Liver (tissue), 8 donors: ENCODE measurements at regions not wholly inside any gene's neighbourhood (a gene's known extent, or its start where the extent isn't known, plus 50 kb on each side); places are given as distances from the start of the nearest gene placed in this dataset.

Experiments used
- DNase-seq: peaks from one replicate; pipeline ENCODE4 v3.0.0-alpha.2; 2017; ENCODE audit warnings: low spot score
- H3K27ac ChIP-seq, 2 donors: one replicate each; pipeline ENCODE4 v1.7.0; 2013; ENCODE audit warnings: inconsistent platforms in 2 of 2, low read length in 2 of 2, control low read depth in 1 of 2, low read depth in 1 of 2, mild to moderate bottlenecking in 1 of 2
- H3K27me3 ChIP-seq, 4 donors: one replicate each; pipeline versions ENCODE4 v1.6.1 to v1.7.0; 2013; ENCODE audit warnings: low read length in 3 of 4, inconsistent platforms in 1 of 4, mild to moderate bottlenecking in 1 of 4, moderate library complexity in 1 of 4; ENCODE audit not compliant: control insufficient read depth in 4 of 4, insufficient read depth in 4 of 4
- H3K36me3 ChIP-seq, 4 donors: one replicate each; pipeline versions ENCODE4 v1.6.1 to v1.7.0; 2013; ENCODE audit warnings: low read length in 3 of 4, mild to moderate bottlenecking in 3 of 4, low read depth in 1 of 4, moderate library complexity in 1 of 4; ENCODE audit not compliant: control insufficient read depth in 4 of 4, insufficient read depth in 3 of 4
- H3K4me1 ChIP-seq, 4 donors: one replicate each; pipeline versions ENCODE4 v1.6.1 to v1.7.0; 2013; ENCODE audit warnings: low read length in 3 of 4, mild to moderate bottlenecking in 3 of 4, moderate library complexity in 1 of 4; ENCODE audit not compliant: control insufficient read depth in 4 of 4, insufficient read depth in 4 of 4
- H3K4me3 ChIP-seq, 3 donors: one replicate each; pipeline versions ENCODE4 v1.6.1 to v1.7.0; 2013; ENCODE audit warnings: low read length in 3 of 3, control low read depth in 1 of 3, low read depth in 1 of 3, mild to moderate bottlenecking in 1 of 3
- H3K9ac ChIP-seq, 2 donors: one replicate each; pipeline ENCODE4 v1.7.0; 2013; ENCODE audit warnings: low read length in 2 of 2, mild to moderate bottlenecking in 2 of 2, moderate library complexity in 2 of 2, control low read depth in 1 of 2, low read depth in 1 of 2
- H3K9me3 ChIP-seq, 4 donors: one replicate each; pipeline versions ENCODE4 v1.6.1 to v1.7.0; 2013; ENCODE audit warnings: low read length in 3 of 4; ENCODE audit not compliant: control insufficient read depth in 4 of 4
- EGR1 ChIP-seq, 2 donors: IDR thresholded peaks; 2 replicates each; pipeline ENCODE4 v1.6.1; 2016 to 2018; ENCODE audit warnings: antibody characterized with exemption in 2 of 2, low read depth in 2 of 2
- FOXA1 ChIP-seq: IDR thresholded peaks from 2 replicates; pipeline ENCODE4 v1.6.1; 2016; ENCODE audit warnings: antibody characterized with exemption
- FOXA2 ChIP-seq: IDR thresholded peaks from 2 replicates; pipeline ENCODE4 v1.6.1; 2016; ENCODE audit warnings: antibody characterized with exemption
- GABPA ChIP-seq, 2 donors: IDR thresholded peaks in 1 of 2; conservative IDR thresholded peaks in 1 of 2; 2 replicates each; pipeline ENCODE4 v1.6.1; 2016; ENCODE audit warnings: antibody characterized with exemption in 2 of 2, mild to moderate bottlenecking in 1 of 2, moderate library complexity in 1 of 2
- HNF4A ChIP-seq, 2 donors: conservative IDR thresholded peaks; 2 replicates each; pipeline ENCODE4 v1.6.1; 2016; ENCODE audit warnings: antibody characterized with exemption in 2 of 2, mild to moderate bottlenecking in 2 of 2
- HNF4G ChIP-seq: IDR thresholded peaks from 2 replicates; pipeline ENCODE4 v1.6.1; 2016; ENCODE audit warnings: antibody characterized with exemption
- JUND ChIP-seq, 2 donors: IDR thresholded peaks; 2 replicates each; pipeline ENCODE4 v1.6.1; 2016; ENCODE audit warnings: antibody characterized with exemption in 2 of 2
- NR2F2 ChIP-seq: IDR thresholded peaks from 2 replicates; pipeline ENCODE4 v1.6.1; 2016; ENCODE audit warnings: antibody characterized with exemption
- RAD21 ChIP-seq, 2 donors: IDR thresholded peaks; 2 replicates each; pipeline ENCODE4 v1.6.1; 2016; ENCODE audit warnings: antibody characterized with exemption in 2 of 2, mild to moderate bottlenecking in 2 of 2
- RXRA ChIP-seq, 2 donors: IDR thresholded peaks; 2 replicates each; pipeline ENCODE4 v1.6.1; 2017 to 2018; ENCODE audit warnings: antibody characterized with exemption in 2 of 2, mild to moderate bottlenecking in 1 of 2
- SP1 ChIP-seq: IDR thresholded peaks from 2 replicates; pipeline ENCODE4 v1.6.1; 2018; ENCODE audit warnings: antibody characterized with exemption, mild to moderate bottlenecking
- TAF1 ChIP-seq: conservative IDR thresholded peaks from 2 replicates; pipeline ENCODE4 v1.6.1; 2016; ENCODE audit warnings: antibody characterized with exemption, mild to moderate bottlenecking
- YY1 ChIP-seq: IDR thresholded peaks from 2 replicates; pipeline ENCODE4 v1.6.1; 2016; ENCODE audit warnings: antibody characterized with exemption, mild to moderate bottlenecking
- ZBTB33 ChIP-seq: IDR thresholded peaks from 2 replicates; pipeline ENCODE4 v1.6.1; 2016; ENCODE audit warnings: antibody characterized with exemption
- WGBS: extraction: QIAGEN DNeasy Blood & Tissue Kit; methylation state at CpG from one replicate; pipeline ENCODE4 v1.1.7; 2013; 5-methylcytosine and 5-hydroxymethylcytosine counted together
- TF ChIP-seq, protein P1 (sequence below): IDR thresholded peaks from 2 replicates; pipeline ENCODE4 v1.6.1; 2016; ENCODE audit warnings: antibody characterized with exemption, mild to moderate bottlenecking
- TF ChIP-seq, protein P2 (sequence below): IDR thresholded peaks from 2 replicates; pipeline ENCODE4 v1.6.1; 2016; ENCODE audit warnings: antibody characterized with exemption
- TF ChIP-seq, protein P3 (sequence below): IDR thresholded peaks from 2 replicates; pipeline ENCODE4 v1.6.1; 2016; ENCODE audit warnings: antibody characterized with exemption
- TF ChIP-seq, protein P4 (sequence below): fragments of 150-350 bp; IDR thresholded peaks from 2 replicates; pipeline ENCODE4 v1.5.1; 2017; ENCODE audit warnings: improper control_type of control experiment, low read depth, low read length; ENCODE audit not compliant: missing input control
- donor health status: healthy.
- donor health status: healthy.
- donor health status: healthy.
- donor health status: healthy.
- donor health status: healthy.

- H3K27ac ChIP-seq: no peak overlapping the region
- H3K4me3 ChIP-seq: no peak overlapping the region
- no peaks in the 10 kb centered on the region for H3K36me3 ChIP-seq
- TF ChIP-seq TAF1 (no peak), FOXA2 (no peak), SP1 (no peak), RAD21 (IDR thresholded peaks at IDR 0.05) (no peak), HNF4G (no peak), RXRA (IDR thresholded peaks at IDR 0.05) (no peak), YY1 (no peak), FOXA1 (no peak), EGR1 (IDR thresholded peaks at IDR 0.05; ENCODE audit: low read depth in 2 of 2) (no peak), JUND (IDR thresholded peaks at IDR 0.05) (no peak), NR2F2 (no peak), GABPA (IDR thresholded peaks at IDR 0.05 in 1 of 2, conservative IDR thresholded peaks at IDR 0.05 in 1 of 2) (no peak), ZBTB33 (no peak), HNF4A (conservative IDR thresholded peaks at IDR 0.05) (no peak)
- TF ChIP-seq, protein P1, sequence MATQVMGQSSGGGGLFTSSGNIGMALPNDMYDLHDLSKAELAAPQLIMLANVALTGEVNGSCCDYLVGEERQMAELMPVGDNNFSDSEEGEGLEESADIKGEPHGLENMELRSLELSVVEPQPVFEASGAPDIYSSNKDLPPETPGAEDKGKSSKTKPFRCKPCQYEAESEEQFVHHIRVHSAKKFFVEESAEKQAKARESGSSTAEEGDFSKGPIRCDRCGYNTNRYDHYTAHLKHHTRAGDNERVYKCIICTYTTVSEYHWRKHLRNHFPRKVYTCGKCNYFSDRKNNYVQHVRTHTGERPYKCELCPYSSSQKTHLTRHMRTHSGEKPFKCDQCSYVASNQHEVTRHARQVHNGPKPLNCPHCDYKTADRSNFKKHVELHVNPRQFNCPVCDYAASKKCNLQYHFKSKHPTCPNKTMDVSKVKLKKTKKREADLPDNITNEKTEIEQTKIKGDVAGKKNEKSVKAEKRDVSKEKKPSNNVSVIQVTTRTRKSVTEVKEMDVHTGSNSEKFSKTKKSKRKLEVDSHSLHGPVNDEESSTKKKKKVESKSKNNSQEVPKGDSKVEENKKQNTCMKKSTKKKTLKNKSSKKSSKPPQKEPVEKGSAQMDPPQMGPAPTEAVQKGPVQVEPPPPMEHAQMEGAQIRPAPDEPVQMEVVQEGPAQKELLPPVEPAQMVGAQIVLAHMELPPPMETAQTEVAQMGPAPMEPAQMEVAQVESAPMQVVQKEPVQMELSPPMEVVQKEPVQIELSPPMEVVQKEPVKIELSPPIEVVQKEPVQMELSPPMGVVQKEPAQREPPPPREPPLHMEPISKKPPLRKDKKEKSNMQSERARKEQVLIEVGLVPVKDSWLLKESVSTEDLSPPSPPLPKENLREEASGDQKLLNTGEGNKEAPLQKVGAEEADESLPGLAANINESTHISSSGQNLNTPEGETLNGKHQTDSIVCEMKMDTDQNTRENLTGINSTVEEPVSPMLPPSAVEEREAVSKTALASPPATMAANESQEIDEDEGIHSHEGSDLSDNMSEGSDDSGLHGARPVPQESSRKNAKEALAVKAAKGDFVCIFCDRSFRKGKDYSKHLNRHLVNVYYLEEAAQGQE: no peak
- TF ChIP-seq, protein P2, sequence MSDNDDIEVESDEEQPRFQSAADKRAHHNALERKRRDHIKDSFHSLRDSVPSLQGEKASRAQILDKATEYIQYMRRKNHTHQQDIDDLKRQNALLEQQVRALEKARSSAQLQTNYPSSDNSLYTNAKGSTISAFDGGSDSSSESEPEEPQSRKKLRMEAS: no peak
- TF ChIP-seq, protein P3, sequence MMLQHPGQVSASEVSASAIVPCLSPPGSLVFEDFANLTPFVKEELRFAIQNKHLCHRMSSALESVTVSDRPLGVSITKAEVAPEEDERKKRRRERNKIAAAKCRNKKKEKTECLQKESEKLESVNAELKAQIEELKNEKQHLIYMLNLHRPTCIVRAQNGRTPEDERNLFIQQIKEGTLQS: no peak
- H3K27me3 ChIP-seq: no peaks in the 10 kb centered on the region
- WGBS: 95% methylated on average over 6 of the region's 6 CpGs
- peaks cover 0 to 14% (median 9%) of the 10 kb centered on the region in 4 donors for H3K4me1 ChIP-seq
- no peak for DNase-seq
- H3K9ac ChIP-seq: no peak overlapping the region
- H3K9me3 ChIP-seq: no peaks in the 10 kb centered on the region
These were observed 121.2 kb downstream of the CRYAA start for GRCh38 chr21:43289966-43290365.

DNA sequence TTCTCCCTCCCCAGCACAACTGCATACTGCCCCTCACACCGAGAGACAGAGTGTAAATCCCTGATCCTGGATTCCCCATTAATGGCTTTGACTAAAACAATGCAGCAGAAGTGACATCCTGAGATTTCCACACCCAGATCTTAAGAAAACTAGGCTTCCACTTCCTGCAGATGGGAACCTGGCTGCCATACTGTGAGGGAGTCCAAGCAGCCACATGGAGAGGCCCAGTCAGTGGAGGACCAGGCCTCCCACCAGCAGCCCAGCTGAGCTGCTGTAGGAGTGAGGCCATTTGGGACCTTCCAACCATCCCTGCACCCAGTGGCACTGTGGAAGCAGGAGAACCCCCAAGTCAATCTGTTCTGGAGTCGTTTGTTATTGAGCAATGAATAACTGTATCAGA is 120.6 kb downstream of the CRYAA start:
- Histone ChIP-seq H3K4me1 (peaks cover 0 to 14% (median 9%) of the 10 kb centered on the region in 4 donors), H3K36me3 (no peaks in the 10 kb centered on the region), H3K9ac (no peak overlapping the region), H3K9me3 (no peaks in the 10 kb centered on the region), H3K27me3 (no peaks in the 10 kb centered on the region), H3K27ac (no peak overlapping the region), H3K4me3 (no peak overlapping the region)
- 92% methylated on average over 2 of the region's 2 CpGs for WGBS
- TF ChIP-seq TAF1 (no peak), SP1 (no peak), NR2F2 (no peak), HNF4A (conservative IDR thresholded peaks at IDR 0.05) (no peak), RXRA (IDR thresholded peaks at IDR 0.05) (no peak), GABPA (IDR thresholded peaks at IDR 0.05 in 1 of 2, conservative IDR thresholded peaks at IDR 0.05 in 1 of 2) (no peak), FOXA1 (no peak), ZBTB33 (no peak), JUND (IDR thresholded peaks at IDR 0.05) (no peak), EGR1 (IDR thresholded peaks at IDR 0.05; ENCODE audit: low read depth in 2 of 2) (no peak)
- TF ChIP-seq, protein P4, sequence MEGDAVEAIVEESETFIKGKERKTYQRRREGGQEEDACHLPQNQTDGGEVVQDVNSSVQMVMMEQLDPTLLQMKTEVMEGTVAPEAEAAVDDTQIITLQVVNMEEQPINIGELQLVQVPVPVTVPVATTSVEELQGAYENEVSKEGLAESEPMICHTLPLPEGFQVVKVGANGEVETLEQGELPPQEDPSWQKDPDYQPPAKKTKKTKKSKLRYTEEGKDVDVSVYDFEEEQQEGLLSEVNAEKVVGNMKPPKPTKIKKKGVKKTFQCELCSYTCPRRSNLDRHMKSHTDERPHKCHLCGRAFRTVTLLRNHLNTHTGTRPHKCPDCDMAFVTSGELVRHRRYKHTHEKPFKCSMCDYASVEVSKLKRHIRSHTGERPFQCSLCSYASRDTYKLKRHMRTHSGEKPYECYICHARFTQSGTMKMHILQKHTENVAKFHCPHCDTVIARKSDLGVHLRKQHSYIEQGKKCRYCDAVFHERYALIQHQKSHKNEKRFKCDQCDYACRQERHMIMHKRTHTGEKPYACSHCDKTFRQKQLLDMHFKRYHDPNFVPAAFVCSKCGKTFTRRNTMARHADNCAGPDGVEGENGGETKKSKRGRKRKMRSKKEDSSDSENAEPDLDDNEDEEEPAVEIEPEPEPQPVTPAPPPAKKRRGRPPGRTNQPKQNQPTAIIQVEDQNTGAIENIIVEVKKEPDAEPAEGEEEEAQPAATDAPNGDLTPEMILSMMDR: no peak
- TF ChIP-seq, protein P2: no peak
- TF ChIP-seq, protein P1: no peak
- DNase-seq: no peak
